ENCODE measurements at regions not wholly inside any gene's neighbourhood (a gene's known extent, or its start where the extent isn't known, plus 50 kb on each side); places are given as distances from the start of the nearest gene placed in this dataset.

DNA sequence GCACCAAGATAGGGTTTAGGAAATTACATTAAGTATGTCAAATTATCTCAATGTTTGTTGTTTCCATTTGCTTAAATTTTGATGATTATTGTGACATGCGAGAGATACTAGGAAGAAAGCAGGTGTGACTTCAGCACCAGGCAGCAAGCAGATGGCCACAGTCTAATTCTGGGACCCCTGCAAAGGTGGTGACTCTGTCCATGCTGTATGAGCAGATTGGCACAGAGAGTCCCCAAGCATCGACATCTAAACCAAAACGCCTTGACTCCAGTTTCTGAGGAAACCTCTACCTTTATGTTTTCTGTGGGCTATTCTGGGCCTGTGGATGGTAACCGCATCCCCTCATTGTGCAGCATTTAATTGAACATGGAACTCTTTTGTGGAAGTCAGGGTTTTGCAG lies 670.1 kb upstream of the TMEM132C start:
- TF ChIP-seq EZH2 (IDR thresholded peaks at IDR 0.05; ENCODE audit: borderline replicate concordance, insufficient read depth, low read length, poor library complexity, severe bottlenecking) (no peak), TAF1 (IDR thresholded peaks at IDR 0.05; ENCODE audit: low read depth) (no peak), MXI1 (conservative IDR thresholded peaks at IDR 0.05; ENCODE audit: poor library complexity, severe bottlenecking) (no peak), RAD21 (conservative IDR thresholded peaks at IDR 0.05) (no peak), EP300 (conservative IDR thresholded peaks at IDR 0.05; ENCODE audit: poor library complexity, severe bottlenecking) (no peak), POLR2AphosphoS5 (IDR thresholded peaks at IDR 0.05) (no peak), SMC3 (conservative IDR thresholded peaks at IDR 0.05; ENCODE audit: poor library complexity) (no peak)
- TF ChIP-seq, protein P1, sequence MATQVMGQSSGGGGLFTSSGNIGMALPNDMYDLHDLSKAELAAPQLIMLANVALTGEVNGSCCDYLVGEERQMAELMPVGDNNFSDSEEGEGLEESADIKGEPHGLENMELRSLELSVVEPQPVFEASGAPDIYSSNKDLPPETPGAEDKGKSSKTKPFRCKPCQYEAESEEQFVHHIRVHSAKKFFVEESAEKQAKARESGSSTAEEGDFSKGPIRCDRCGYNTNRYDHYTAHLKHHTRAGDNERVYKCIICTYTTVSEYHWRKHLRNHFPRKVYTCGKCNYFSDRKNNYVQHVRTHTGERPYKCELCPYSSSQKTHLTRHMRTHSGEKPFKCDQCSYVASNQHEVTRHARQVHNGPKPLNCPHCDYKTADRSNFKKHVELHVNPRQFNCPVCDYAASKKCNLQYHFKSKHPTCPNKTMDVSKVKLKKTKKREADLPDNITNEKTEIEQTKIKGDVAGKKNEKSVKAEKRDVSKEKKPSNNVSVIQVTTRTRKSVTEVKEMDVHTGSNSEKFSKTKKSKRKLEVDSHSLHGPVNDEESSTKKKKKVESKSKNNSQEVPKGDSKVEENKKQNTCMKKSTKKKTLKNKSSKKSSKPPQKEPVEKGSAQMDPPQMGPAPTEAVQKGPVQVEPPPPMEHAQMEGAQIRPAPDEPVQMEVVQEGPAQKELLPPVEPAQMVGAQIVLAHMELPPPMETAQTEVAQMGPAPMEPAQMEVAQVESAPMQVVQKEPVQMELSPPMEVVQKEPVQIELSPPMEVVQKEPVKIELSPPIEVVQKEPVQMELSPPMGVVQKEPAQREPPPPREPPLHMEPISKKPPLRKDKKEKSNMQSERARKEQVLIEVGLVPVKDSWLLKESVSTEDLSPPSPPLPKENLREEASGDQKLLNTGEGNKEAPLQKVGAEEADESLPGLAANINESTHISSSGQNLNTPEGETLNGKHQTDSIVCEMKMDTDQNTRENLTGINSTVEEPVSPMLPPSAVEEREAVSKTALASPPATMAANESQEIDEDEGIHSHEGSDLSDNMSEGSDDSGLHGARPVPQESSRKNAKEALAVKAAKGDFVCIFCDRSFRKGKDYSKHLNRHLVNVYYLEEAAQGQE (IDR thresholded peaks at IDR 0.05; ENCODE audit: borderline replicate concordance): no peak
- TF ChIP-seq, protein P2, sequence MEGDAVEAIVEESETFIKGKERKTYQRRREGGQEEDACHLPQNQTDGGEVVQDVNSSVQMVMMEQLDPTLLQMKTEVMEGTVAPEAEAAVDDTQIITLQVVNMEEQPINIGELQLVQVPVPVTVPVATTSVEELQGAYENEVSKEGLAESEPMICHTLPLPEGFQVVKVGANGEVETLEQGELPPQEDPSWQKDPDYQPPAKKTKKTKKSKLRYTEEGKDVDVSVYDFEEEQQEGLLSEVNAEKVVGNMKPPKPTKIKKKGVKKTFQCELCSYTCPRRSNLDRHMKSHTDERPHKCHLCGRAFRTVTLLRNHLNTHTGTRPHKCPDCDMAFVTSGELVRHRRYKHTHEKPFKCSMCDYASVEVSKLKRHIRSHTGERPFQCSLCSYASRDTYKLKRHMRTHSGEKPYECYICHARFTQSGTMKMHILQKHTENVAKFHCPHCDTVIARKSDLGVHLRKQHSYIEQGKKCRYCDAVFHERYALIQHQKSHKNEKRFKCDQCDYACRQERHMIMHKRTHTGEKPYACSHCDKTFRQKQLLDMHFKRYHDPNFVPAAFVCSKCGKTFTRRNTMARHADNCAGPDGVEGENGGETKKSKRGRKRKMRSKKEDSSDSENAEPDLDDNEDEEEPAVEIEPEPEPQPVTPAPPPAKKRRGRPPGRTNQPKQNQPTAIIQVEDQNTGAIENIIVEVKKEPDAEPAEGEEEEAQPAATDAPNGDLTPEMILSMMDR (IDR thresholded peaks at IDR 0.05; ENCODE audit: poor library complexity, severe bottlenecking): no peak
- no peak overlapping the region for H3K9ac ChIP-seq (ENCODE audit: low read length)
- H3K4me3 ChIP-seq (ENCODE audit: low read length): no peak overlapping the region
- no peaks in the 10 kb centered on the region for H3K27me3 ChIP-seq (ENCODE audit: insufficient read depth, low read depth, low read length)
- no peaks in the 10 kb centered on the region for H3K9me3 ChIP-seq (ENCODE audit: low read length)
- H4K20me1 ChIP-seq (ENCODE audit: insufficient read depth): no peaks in the 10 kb centered on the region
- H3K79me2 ChIP-seq (replicated peaks; ENCODE audit: insufficient read depth, low read length): no peaks in the 10 kb centered on the region
- H3K27ac ChIP-seq (ENCODE audit: low read length): no peak overlapping the region
- H3F3A ChIP-seq (ENCODE audit: insufficient read depth, low read length, poor library complexity, severe bottlenecking): no peaks in the 10 kb centered on the region
- no peaks in the 10 kb centered on the region for H3K36me3 ChIP-seq (ENCODE audit: insufficient read depth, low read length)
- no peaks in the 10 kb centered on the region for H3K9me2 ChIP-seq (ENCODE audit: insufficient read depth, low read length)
- H3K4me2 ChIP-seq (ENCODE audit: low read length): no peak overlapping the region
- no peak overlapping the region for H2AFZ ChIP-seq (ENCODE audit: low read depth, low read length)

DNA sequence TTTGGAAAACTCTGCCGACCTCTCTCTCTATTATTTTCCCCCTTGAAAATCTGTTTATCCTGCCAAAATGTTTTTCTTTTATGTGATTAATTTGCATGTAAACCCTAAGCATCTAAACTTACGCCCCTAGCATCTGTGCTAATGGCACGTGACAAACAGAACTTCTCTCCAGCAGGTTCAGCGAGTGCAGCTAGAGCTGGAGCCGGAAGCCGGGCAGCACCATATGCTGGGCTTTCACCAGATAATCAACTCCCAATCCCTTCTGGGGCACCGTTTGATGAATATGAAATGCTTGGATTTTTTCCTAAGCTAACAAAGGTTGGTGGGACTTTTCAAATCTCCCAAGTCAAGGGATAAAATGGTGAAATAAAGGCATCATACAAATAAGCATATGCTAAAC lies 667.5 kb upstream of the TMEM132C start:
- no peaks in the 10 kb centered on the region for H3K9me2 ChIP-seq (ENCODE audit: insufficient read depth, low read length)
- TF ChIP-seq RAD21 (conservative IDR thresholded peaks at IDR 0.05) (no peak), EP300 (conservative IDR thresholded peaks at IDR 0.05; ENCODE audit: poor library complexity, severe bottlenecking) (no peak), POLR2AphosphoS5 (IDR thresholded peaks at IDR 0.05) (no peak), SMC3 (conservative IDR thresholded peaks at IDR 0.05; ENCODE audit: poor library complexity) (no peak), TAF1 (IDR thresholded peaks at IDR 0.05; ENCODE audit: low read depth) (no peak), MXI1 (conservative IDR thresholded peaks at IDR 0.05; ENCODE audit: poor library complexity, severe bottlenecking) (no peak), EZH2 (IDR thresholded peaks at IDR 0.05; ENCODE audit: borderline replicate concordance, insufficient read depth, low read length, poor library complexity, severe bottlenecking) (no peak)
- TF ChIP-seq, protein P1 (IDR thresholded peaks at IDR 0.05; ENCODE audit: borderline replicate concordance): no peak
- TF ChIP-seq, protein P2 (IDR thresholded peaks at IDR 0.05; ENCODE audit: poor library complexity, severe bottlenecking): no peak
- H4K20me1 ChIP-seq (ENCODE audit: insufficient read depth): no peaks in the 10 kb centered on the region
- no peak overlapping the region for H3K4me3 ChIP-seq (ENCODE audit: low read length)
- H3K9me3 ChIP-seq (ENCODE audit: low read length): no peaks in the 10 kb centered on the region
- H3K79me2 ChIP-seq (replicated peaks; ENCODE audit: insufficient read depth, low read length): no peaks in the 10 kb centered on the region
- H3K27me3 ChIP-seq (ENCODE audit: insufficient read depth, low read depth, low read length): no peaks in the 10 kb centered on the region
- no peak overlapping the region for H3K4me2 ChIP-seq (ENCODE audit: low read length)
- no peaks in the 10 kb centered on the region for H3F3A ChIP-seq (ENCODE audit: insufficient read depth, low read length, poor library complexity, severe bottlenecking)
- no peaks in the 10 kb centered on the region for H3K36me3 ChIP-seq (ENCODE audit: insufficient read depth, low read length)
- no peak overlapping the region for H2AFZ ChIP-seq (ENCODE audit: low read depth, low read length)
- no peak overlapping the region for H3K9ac ChIP-seq (ENCODE audit: low read length)
- H3K27ac ChIP-seq (ENCODE audit: low read length): no peak overlapping the region
